Activated CD4-positive, alpha-beta T cell treated with anti-CD3 and anti-CD28 coated beads, Interleukin-2, Interleukin-4, amounts not matched to agents 100 ng/mL and 50 ng/mL, durations not matched to agents 16 hours and 8 hours (primary cell): ENCODE measurements at regions not wholly inside any gene's neighbourhood (a gene's known extent, or its start where the extent isn't known, plus 50 kb on each side); places are given as distances from the start of the nearest gene placed in this dataset.
"Not testable (repeated sequence)": the region's sequence is repeated elsewhere in the genome, so short reads cannot be mapped to it uniquely, and the experiment has no call there.

ENCODE experiments used
- DNase-seq: peaks from one replicate; pipeline ENCODE4 v3.0.0-alpha.2; 2020; ENCODE audit warnings: low spot score

- no peak for DNase-seq
These were observed 1191.1 kb downstream of the NCAM2 start for GRCh38 chr21:22189278-22189677.

DNA sequence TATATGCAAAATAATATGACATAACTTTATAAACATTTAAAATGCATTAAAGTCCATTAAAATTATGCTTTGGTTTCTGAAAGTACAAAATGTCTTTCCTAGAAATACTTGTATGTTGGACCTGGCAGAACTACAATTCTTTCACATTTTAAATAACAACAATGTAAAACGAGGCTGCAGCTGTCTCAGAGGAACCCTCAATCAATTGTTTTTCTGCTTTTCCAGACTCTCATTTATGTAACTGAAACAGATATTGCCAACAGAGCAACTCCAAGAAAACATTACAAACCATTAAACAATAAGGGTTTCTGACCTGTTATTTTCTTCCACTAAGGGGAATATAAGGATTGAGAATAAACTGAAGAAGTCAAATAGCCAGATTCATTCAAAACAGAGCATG is 1193.4 kb downstream of the NCAM2 start:
- no peak for DNase-seq

DNA sequence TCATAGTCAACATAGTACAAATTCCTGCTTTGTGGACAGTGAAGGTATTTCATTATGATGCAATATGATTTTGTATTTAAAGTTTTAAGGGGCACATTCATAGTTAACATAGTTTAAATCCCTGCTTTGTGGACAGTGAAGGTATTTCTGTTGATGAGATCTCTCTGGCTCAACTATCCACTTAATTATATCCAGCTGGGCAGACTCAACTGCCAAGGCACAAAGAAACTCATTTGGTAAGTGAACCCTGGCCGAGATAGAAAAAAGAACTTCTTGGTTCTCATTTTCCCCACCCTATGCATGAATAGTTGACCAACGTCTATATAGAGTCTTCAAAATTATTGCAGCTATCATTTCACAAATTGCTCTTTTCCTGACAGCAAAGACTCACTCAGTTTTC is 1194.6 kb downstream of the NCAM2 start:
- no peak for DNase-seq

GRCh38 chr21:22194986-22195385 is 1196.8 kb downstream of the NCAM2 start:
- DNase-seq: not testable (repeated sequence)

DNA sequence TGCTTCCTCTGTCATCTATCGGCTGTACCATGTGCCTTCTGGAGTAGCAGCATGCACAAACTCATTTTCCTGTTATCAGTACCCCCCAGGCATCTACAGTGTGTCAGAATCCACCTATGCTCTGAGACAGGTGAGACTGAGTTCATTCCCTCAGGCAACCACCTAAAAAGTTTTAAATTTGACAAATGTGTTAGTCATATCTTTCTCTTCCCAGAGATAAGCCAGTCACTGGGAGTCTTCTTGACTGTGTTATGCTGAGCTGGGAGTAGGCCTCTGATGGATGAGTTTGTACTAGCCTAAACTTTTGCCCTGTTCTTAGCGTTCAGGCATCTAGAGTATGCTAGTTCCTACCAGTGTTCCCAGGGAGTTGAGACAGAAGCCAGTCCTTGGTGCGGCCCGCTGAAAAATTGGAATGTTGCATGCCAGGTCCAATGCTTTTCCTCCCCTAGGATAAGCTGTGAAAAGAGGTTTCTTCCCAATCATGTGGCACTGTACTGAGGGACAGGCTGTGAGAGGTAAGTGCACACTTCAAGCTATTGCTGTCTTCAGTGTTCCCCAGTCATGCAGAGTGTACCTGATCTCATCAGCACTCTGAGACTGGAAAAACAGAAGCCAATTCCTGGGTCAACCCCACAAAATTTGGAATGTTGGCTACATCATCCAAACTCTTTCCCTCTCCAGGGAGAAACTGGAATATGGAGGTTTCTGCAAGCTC is 1202.3 kb downstream of the NCAM2 start:
- no peak for DNase-seq

GRCh38 chr21:22201126-22201525 is 1202.9 kb downstream of the NCAM2 start:
- no peak for DNase-seq

GRCh38 chr21:22201669-22202068 is 1203.5 kb downstream of the NCAM2 start:
- DNase-seq: no peak

- no peak for DNase-seq
These were observed 1211.1 kb downstream of the NCAM2 start for GRCh38 chr21:22209304-22209700.

- no peak for DNase-seq
These were observed 1213.7 kb downstream of the NCAM2 start for GRCh38 chr21:22211943-22212342.

DNA sequence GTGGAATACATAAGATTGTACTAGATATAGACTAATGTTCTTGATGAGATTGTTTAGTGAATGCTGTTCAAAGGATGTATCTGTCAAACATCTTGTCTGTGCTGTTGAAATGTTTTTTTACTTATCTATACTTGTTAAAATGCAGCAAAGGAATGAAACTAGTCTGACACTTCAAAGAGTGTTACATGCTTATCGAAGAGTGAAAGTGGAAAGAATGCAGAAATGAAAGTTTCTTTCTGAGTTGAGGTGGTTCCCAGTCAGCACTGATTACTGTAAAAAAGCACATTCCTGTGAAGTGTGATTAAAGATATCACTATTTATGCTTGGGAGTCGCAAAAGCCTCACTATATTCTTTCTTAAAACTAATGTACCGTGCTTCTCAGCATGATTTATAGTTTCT is 1225.2 kb downstream of the NCAM2 start:
- DNase-seq: peak; percentile 52

DNA sequence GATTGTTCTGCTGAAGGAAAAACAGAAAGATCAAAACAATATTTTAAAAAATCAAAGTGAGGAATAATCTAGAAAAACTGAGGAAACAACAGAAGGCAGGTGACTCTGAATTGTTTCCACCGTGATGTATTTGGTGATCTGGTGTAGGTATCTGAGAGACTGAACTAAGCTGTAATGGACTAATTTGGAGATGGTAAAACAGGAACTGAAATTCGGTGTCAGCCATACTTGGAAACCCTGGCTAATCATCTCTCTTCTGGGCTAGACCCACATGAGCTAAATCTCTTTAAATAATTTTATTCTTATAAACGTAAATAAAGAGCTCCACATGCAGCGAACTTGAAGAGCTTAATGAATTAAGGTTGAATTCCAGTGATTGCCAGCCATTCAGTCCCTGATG is 1226.1 kb downstream of the NCAM2 start:
- DNase-seq: no peak

GRCh38 chr21:22225299-22225698 is 1227.1 kb downstream of the NCAM2 start:
- no peak for DNase-seq

- DNase-seq: no peak
These were observed 1232.8 kb downstream of the NCAM2 start for GRCh38 chr21:22231013-22231412.

DNA sequence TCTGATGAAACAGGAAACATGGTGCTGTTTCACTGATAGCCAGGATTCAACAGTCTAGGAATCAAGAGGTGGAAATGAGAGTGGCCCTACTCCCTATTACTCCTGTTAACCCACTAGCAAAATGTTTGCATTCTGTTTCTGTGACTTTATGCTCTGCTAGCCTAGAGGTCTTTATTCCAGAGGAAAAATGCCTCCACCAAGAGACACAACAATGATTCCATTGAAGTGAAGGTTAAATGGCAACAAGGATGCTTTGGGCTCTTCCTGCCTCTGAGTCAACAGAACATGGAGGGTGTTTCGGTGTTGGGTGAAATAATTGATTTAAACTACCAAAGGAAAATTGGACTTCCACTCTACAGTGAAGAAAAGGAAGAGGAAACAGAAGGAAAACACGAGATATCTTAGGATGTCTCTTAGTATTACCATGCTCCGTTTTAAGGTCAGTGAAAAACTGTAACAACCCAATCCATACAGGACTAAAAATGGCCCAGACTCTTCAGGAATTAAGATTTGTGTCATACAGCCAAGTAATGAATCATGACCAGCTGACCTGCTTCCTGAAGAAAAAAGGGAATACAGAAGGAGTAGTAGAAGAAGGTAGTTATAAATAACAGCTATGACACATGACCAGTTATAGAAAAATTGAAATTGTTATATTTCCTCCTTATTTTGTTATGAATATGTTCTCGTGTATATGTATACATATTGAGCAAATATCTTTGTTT is 1237.8 kb downstream of the NCAM2 start:
- no peak for DNase-seq

GRCh38 chr21:22244516-22244915 is 1246.3 kb downstream of the NCAM2 start:
- no peak for DNase-seq

GRCh38 chr21:22250355-22250754 is 1252.1 kb downstream of the NCAM2 start:
- peak; percentile 1 for DNase-seq

- DNase-seq: no peak
These were observed 1255.6 kb downstream of the NCAM2 start for GRCh38 chr21:22253761-22254160.

DNA sequence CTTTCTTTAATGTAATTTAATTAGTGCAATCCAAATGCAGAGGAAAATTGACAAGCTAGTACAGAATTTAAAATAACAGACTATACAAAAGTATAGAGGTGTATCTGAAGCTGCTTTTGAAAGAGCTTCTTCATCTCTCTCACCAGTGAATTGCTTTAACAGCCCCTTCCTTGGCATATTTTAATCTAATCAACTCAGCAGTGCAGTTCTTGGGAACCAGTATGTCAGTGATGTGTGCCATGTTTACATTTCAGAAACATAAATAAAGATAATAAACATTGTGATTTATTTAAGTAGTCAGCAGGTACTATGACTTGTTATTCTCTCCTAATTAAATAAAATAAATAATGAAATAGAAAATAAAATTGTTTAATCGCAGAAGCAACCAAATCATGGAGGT is 1260.6 kb downstream of the NCAM2 start:
- DNase-seq: no peak

GRCh38 chr21:22260274-22260673 is 1262.1 kb downstream of the NCAM2 start:
- no peak for DNase-seq

DNA sequence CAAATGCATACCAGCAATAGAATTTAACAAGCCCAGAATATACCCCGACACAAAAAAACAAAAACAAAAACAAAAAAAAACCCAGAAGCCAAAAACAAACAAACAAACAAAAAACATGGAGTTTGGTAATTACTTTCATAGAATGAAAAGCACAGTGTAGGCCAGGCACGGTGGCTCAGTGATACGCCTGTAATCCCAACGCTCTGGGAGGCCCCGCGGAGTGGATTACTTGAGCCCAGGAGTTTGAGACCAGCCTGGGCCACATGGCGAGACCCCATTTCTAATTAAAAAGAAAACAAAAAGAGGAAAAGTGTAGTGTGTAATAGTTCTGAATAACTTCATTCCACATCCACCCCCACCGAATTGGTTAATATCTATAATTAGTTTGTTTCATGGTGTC is 1265.7 kb downstream of the NCAM2 start:
- no peak for DNase-seq

DNA sequence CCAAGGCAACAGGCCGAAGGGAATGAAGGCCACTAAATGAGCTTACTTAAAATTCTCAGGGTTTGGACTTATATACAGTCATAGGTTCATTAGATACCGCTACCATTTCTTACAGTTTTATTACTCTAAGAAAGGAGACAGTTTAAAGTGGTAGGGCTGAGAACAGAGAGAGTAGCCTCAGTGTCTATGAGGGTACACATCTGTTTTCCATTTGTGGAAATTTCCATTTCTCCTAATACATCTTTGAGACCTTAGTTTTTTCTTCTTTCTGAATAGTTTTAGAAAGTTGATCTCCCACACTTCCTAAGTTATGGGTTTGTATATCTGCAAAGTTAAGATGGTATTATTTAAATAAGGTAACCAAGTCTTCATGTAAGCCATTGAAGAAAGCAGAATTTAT is 1279.1 kb downstream of the NCAM2 start:
- DNase-seq: no peak

DNA sequence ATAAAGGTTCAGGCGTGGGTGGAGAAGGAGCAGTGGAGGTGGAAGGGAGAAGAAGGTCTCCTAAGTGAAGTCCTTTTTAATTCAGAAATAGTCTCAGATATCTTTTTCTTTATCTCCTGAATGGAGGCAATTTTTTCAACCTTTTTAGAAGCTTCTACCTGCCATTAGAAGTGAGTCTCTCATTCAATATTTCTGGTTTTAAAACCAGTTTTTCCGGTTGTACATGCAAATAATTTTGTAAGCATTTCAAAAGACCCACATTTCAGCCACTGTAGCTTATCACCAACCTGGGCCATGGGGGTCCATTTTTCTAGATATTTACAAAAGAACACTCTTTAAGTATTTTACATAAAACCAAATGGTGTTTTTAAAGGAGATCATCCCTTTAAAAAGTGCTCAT is 1280.2 kb downstream of the NCAM2 start:
- no peak for DNase-seq

DNA sequence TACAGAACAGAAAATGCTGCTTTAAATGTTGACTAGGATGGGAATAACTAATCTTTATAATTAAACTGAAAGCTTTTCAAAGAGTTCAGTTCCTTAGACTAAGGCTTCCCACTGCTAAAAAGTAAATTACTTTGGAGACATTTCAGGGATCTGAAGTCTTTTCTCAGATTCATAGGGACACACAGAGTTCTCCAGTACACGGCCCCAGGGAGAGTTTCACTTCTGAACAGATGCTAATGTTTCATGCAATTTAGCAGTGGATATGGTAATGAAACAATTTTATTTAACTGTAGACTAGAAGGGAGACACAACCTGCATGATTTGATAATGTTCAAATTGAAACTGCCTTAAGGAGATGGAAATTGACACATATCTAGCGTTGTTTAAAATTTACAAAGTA is 1282.6 kb downstream of the NCAM2 start:
- no peak for DNase-seq
